Naive B cell (primary cell): ENCODE measurements at regions not wholly inside any gene's neighbourhood (a gene's known extent, or its start where the extent isn't known, plus 50 kb on each side); places are given as distances from the start of the nearest gene placed in this dataset.
A peak's percentile ranks its signal among the peaks of the same experiment; 100 is the strongest.

Experiments
- ATAC-seq, 2 donors: fragments of 150-1000 bp; cut with Tn5 transposase; 2 replicates each; pipeline ENCODE4 v1.10.0; 2021; ENCODE audit warnings: low read depth in 2 of 2, mild to moderate bottlenecking in 2 of 2, moderate library complexity in 2 of 2
- DNase-seq: peaks from one replicate; pipeline ENCODE4 v3.0.0; 2022
- H3K27ac Mint-ChIP-seq, 6 donors: one replicate each; pipeline ENCODE4 v1.8.0; 2020 to 2022; ENCODE audit warnings: mild to moderate bottlenecking in 6 of 6, mixed read lengths in 6 of 6, moderate library complexity in 5 of 6, inconsistent platforms in 2 of 6
- H3K27me3 Mint-ChIP-seq, 3 donors: one replicate each; pipeline ENCODE4 v1.8.0; 2021 to 2022; ENCODE audit warnings: mixed read lengths in 3 of 3, mild to moderate bottlenecking in 1 of 3
- H3K36me3 Mint-ChIP-seq, 2 donors: one replicate each; pipeline ENCODE4 v1.8.0; 2020 to 2022; ENCODE audit warnings: mixed read lengths in 2 of 2, inconsistent platforms in 1 of 2, mild to moderate bottlenecking in 1 of 2
- H3K4me1 Mint-ChIP-seq, 3 donors: one replicate each; pipeline ENCODE4 v1.8.0; 2020 to 2022; ENCODE audit warnings: mixed read lengths in 3 of 3, inconsistent platforms in 1 of 3, mild to moderate bottlenecking in 1 of 3, moderate library complexity in 1 of 3
- H3K4me3 Mint-ChIP-seq, 8 donors: one replicate each; pipeline ENCODE4 v1.8.0; 2020 to 2022; ENCODE audit warnings: mild to moderate bottlenecking in 8 of 8, mixed read lengths in 8 of 8, moderate library complexity in 8 of 8, inconsistent platforms in 2 of 8
- H3K9me3 Mint-ChIP-seq, 7 donors: one replicate each; pipeline ENCODE4 v1.8.0; 2020 to 2022; ENCODE audit warnings: mixed read lengths in 7 of 7, mild to moderate bottlenecking in 5 of 7, inconsistent platforms in 2 of 7, moderate library complexity in 1 of 7

DNA sequence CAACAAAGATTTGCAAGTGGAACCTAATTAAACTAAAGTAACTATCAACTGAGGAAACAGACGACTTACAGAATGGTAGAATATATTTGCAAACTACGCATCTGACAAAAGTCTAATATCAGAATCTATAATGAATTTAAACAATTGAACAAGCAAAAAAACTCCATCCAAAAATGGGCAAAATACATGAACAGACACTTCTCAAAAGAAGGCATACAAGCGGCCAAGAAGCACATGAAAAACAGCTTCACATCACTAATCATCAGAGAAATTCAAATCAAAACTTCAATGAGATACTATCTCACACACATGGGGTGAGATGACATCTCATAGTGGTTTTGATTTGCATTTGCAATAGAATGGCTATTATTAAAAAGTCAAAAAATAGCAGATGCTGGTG lies 128.6 kb downstream of the POLR2M start:
- Mint-ChIP-seq H3K36me3 (no peaks in the 10 kb centered on the region), H3K27ac (no peak overlapping the region), H3K27me3 (peaks cover 21 to 32% (median 30%) of the 10 kb centered on the region in 3 donors), H3K9me3 (peaks cover 0 to 32% (median 13%) of the 10 kb centered on the region in 7 donors), H3K4me1 (no peaks in the 10 kb centered on the region), H3K4me3 (no peak overlapping the region)
- ATAC-seq (no peak), DNase-seq (no peak)

DNA sequence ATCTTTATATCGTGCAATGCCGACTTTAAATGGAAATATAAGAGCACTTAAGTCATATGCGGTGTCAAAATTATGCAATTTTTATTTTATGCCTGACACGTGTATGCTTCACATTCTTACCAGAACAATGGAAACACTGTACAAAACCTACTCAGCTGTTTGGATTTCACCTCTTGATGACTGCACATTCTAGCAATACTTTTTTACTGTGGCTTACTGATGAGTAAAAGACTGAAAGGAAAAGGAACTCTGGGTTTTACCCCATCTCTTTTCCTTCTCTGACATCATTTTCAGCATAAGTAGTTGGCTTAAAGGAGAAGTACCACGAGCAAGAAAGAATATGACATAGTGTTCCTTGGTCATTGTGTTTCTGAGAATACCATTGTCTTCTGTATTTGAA lies 142.8 kb downstream of the POLR2M start:
- Mint-ChIP-seq H3K4me3 (no peak overlapping the region), H3K9me3 (peaks cover 0 to 2% (median 0%) of the 10 kb centered on the region in 7 donors), H3K27ac (no peak overlapping the region), H3K4me1 (no peaks in the 10 kb centered on the region), H3K36me3 (no peaks in the 10 kb centered on the region), H3K27me3 (peaks cover 33 to 44% (median 38%) of the 10 kb centered on the region in 3 donors)
- ATAC-seq (no peak), DNase-seq (no peak)

DNA sequence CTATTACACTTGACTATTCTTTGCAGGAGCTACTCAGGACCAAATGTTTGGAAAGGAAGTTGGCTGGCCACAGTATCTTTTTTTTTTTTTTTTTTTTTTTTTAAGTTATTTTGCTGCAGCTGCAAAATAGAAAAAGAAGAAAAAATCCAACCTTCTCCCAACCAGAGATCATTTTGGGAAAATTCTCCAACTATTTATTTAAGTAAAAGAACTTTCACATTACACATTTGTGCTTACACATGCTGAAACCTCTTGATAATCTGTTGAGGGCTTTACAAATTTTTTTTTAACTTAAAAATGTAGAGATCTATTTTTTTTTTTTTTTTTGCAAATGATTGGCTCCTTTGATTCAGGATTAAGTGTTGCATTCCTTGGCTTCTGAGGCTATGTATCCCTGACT lies 148.0 kb downstream of the POLR2M start:
- Mint-ChIP-seq H3K27me3 (peaks cover 31 to 50% (median 38%) of the 10 kb centered on the region in 3 donors), H3K4me3 (no peak overlapping the region), H3K36me3 (no peaks in the 10 kb centered on the region), H3K4me1 (no peaks in the 10 kb centered on the region), H3K9me3 (no peaks in the 10 kb centered on the region), H3K27ac (no peak overlapping the region)
- DNase-seq, result no peak
- ATAC-seq, result no peak

GRCh38 chr15:57857871-57858270 lies 151.4 kb downstream of the POLR2M start:
- H3K4me1 Mint-ChIP-seq, result no peaks in the 10 kb centered on the region
- no peaks in the 10 kb centered on the region for H3K9me3 Mint-ChIP-seq
- no peak for DNase-seq
- H3K4me3 Mint-ChIP-seq, result no peak overlapping the region
- no peak for ATAC-seq
- H3K27me3 Mint-ChIP-seq, result peaks cover 28 to 55% (median 30%) of the 10 kb centered on the region in 3 donors
- no peaks in the 10 kb centered on the region for H3K36me3 Mint-ChIP-seq
- H3K27ac Mint-ChIP-seq, result no peak overlapping the region

DNA sequence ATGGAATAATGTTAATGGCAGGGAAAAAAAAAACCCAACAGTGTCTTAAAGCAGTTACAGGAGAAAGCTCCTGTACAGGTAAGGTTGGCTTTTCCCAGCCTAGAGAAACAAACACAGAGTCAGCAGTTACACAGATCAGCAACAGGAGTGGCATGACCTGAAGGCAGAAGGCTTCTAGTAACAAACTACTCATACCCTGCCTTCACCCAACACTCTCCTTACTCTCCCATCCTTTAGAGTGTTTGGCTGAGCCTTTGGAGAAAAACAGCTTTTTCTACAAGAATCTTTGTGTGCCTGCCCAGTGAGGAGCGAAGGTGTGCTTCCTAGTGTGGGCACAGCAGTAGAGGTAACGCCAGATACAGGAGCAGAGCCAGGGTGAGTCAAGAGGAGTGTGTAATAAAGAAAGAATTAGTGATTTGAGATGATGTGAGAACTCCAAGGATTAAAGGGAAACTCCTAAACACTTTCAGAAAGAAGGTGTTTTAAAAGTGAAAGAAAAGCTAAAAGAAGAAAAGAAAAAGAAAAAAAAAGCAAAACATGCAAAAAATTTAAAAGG lies 152.7 kb downstream of the POLR2M start:
- no peak for DNase-seq
- Mint-ChIP-seq H3K27me3 (peaks cover 24 to 63% (median 33%) of the 10 kb centered on the region in 3 donors), H3K4me1 (no peaks in the 10 kb centered on the region), H3K36me3 (no peaks in the 10 kb centered on the region), H3K9me3 (no peaks in the 10 kb centered on the region), H3K4me3 (no peak overlapping the region), H3K27ac (no peak overlapping the region)
- ATAC-seq, result no peak

GRCh38 chr15:57861034-57861638 lies 154.6 kb downstream of the POLR2M start:
- Mint-ChIP-seq H3K27me3 (peaks cover 29 to 63% (median 37%) of the 10 kb centered on the region in 3 donors), H3K36me3 (no peaks in the 10 kb centered on the region), H3K4me1 (peaks cover 0 to 3% (median 0%) of the 10 kb centered on the region in 3 donors), H3K27ac (no peak overlapping the region), H3K9me3 (no peaks in the 10 kb centered on the region), H3K4me3 (no peak overlapping the region)
- ATAC-seq (peak in 1 of 2 donors; percentile 36), DNase-seq (peak; percentile 45)

DNA sequence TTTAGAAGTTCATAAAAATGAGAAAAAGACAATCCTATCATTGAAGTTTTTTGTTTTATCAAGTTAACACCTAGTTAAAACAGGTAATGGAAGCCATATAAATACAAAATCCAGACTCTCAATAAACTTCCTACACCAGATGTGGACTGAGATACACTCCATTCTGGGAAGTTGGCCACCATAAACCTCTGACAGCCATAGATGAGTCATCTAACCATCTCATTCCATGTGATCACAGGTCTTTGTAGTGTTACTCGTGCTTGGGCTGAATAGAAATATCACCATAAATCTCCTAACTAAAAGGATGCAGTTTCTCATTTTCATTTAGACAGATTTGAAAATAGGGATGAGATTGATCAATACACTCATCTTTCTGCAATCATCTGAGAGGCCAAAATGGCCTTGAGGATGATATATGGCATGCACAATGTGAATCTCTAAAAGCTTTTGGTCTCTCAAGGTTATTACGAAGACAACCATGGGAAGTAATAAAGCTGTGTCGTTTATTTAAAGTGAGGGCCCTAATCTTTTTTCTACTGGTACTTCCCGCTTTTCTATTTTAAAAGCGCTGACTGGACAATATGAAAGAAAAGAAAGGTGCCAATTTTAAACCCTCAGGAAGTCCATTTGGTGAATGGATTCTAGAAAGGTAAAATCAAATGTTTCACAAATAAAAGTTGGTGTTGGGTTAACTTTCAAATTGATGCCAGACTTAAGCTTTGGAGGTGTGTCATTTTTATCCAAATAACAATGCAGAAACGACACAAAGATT lies 155.5 kb downstream of the POLR2M start:
- H3K4me3 Mint-ChIP-seq, result no peak overlapping the region
- H3K27me3 Mint-ChIP-seq, result peaks cover 29 to 58% (median 41%) of the 10 kb centered on the region in 3 donors
- peaks cover 0 to 9% (median 0%) of the 10 kb centered on the region in 3 donors for H3K4me1 Mint-ChIP-seq
- no peak for ATAC-seq
- no peaks in the 10 kb centered on the region for H3K9me3 Mint-ChIP-seq
- H3K27ac Mint-ChIP-seq, result no peak overlapping the region
- no peak for DNase-seq
- H3K36me3 Mint-ChIP-seq, result no peaks in the 10 kb centered on the region

GRCh38 chr15:57862761-57863160 lies 156.2 kb downstream of the POLR2M start:
- peak overlapping the region in 1 of 6 donors; percentile 45 for H3K27ac Mint-ChIP-seq
- H3K27me3 Mint-ChIP-seq, result peaks cover 26 to 57% (median 44%) of the 10 kb centered on the region in 3 donors
- no peak overlapping the region for H3K4me3 Mint-ChIP-seq
- DNase-seq (no peak), ATAC-seq (no peak)
- H3K4me1 Mint-ChIP-seq, result peaks cover 0 to 12% (median 3%) of the 10 kb centered on the region in 3 donors
- no peaks in the 10 kb centered on the region for H3K36me3 Mint-ChIP-seq
- H3K9me3 Mint-ChIP-seq, result no peaks in the 10 kb centered on the region

GRCh38 chr15:57865294-57865693 lies 158.8 kb downstream of the POLR2M start:
- no peak overlapping the region for H3K27ac Mint-ChIP-seq

GRCh38 chr15:57866149-57866736 lies 159.7 kb downstream of the POLR2M start:
- Mint-ChIP-seq H3K4me1 (peaks cover 0 to 24% (median 14%) of the 10 kb centered on the region in 3 donors), H3K4me3 (no peak overlapping the region), H3K36me3 (no peaks in the 10 kb centered on the region), H3K27ac (peak overlapping the region in 1 of 6 donors; percentile 42), H3K27me3 (peaks cover 33 to 60% (median 58%) of the 10 kb centered on the region in 3 donors), H3K9me3 (peaks cover 0 to 5% (median 0%) of the 10 kb centered on the region in 7 donors)
- peak; percentile 3 for DNase-seq
- no peak for ATAC-seq

More at GRCh38 chr15:57865294-57865693, 158.8 kb downstream of the POLR2M start:
- Mint-ChIP-seq H3K4me3 (no peak overlapping the region), H3K4me1 (peaks cover 0 to 24% (median 14%) of the 10 kb centered on the region in 3 donors), H3K36me3 (no peaks in the 10 kb centered on the region), H3K9me3 (peaks cover 0 to 5% (median 0%) of the 10 kb centered on the region in 7 donors), H3K27me3 (peaks cover 38 to 61% (median 57%) of the 10 kb centered on the region in 3 donors)
- no peak for DNase-seq
- no peak for ATAC-seq

GRCh38 chr15:57867970-57868798 lies 161.7 kb downstream of the POLR2M start:
- Mint-ChIP-seq H3K27me3 (peaks cover 34 to 58% (median 53%) of the 10 kb centered on the region in 3 donors), H3K4me3 (peak overlapping the region in 2 of 8 donors; percentile 27 to 41), H3K27ac (peak overlapping the region in 2 of 6 donors; percentile 42 to 54), H3K4me1 (peaks cover 0 to 24% (median 14%) of the 10 kb centered on the region in 3 donors), H3K36me3 (no peaks in the 10 kb centered on the region), H3K9me3 (peaks cover 0 to 5% (median 0%) of the 10 kb centered on the region in 7 donors)
- no peak for DNase-seq
- no peak for ATAC-seq

- no peak for DNase-seq
- Mint-ChIP-seq H3K27me3 (peaks cover 42 to 67% (median 61%) of the 10 kb centered on the region in 3 donors), H3K4me3 (no peak overlapping the region), H3K27ac (no peak overlapping the region), H3K9me3 (peaks cover 5 to 27% (median 15%) of the 10 kb centered on the region in 7 donors), H3K4me1 (peaks cover 0 to 24% (median 14%) of the 10 kb centered on the region in 3 donors), H3K36me3 (peaks cover 9% of the 10 kb centered on the region in 2 donors)
- ATAC-seq, result no peak
These were observed 164.2 kb downstream of the POLR2M start for GRCh38 chr15:57870667-57871066.
